HEK293 (cell line): ENCODE measurements at regions not wholly inside any gene's neighbourhood (a gene's known extent, or its start where the extent isn't known, plus 50 kb on each side); places are given as distances from the start of the nearest gene placed in this dataset.

Source experiments
- CTCF ChIA-PET: fragments of 350-600 bp; formaldehyde crosslinking; extraction: SDS; loops from one replicate; lab custom pipeline; 2021; ENCODE audit warnings: antibody characterized with exemption; lab: Yijun Ruan, JAX
- POLR2A ChIA-PET: fragments of 300-600 bp; formaldehyde crosslinking; extraction: SDS; loops from one replicate; lab custom pipeline; 2020; ENCODE audit warnings: antibody characterized with exemption, inconsistent platforms; lab: Yijun Ruan, JAX
- H3K27ac ChIP-seq: fragments of 200-500 bp; sonication (Bioruptor generic); 2 replicates; pipeline ENCODE4 v1.5.1; 2014; ENCODE audit warnings: low read depth, low read length, control low read depth, inconsistent platforms; ENCODE audit errors: extremely low read depth
- H3K36me3 ChIP-seq, 2 experiments: fragments of 200-500 bp in 1 of 2; sonication (Bioruptor generic) in 1 of 2; 1 replicate in 1 of 2; 2 replicates in 1 of 2; pipeline ENCODE4 v1.5.1; 2014 to 2017; ENCODE audit warnings: inconsistent platforms in 2 of 2, low read length in 2 of 2; ENCODE audit not compliant: control insufficient read depth in 2 of 2, insufficient read depth in 1 of 2
- H3K4me1 ChIP-seq: fragments of 200-500 bp; sonication (Bioruptor generic); 2 replicates; pipeline ENCODE4 v1.5.1; 2014; ENCODE audit warnings: mild to moderate bottlenecking, low read length, inconsistent platforms; ENCODE audit not compliant: control insufficient read depth, insufficient read depth
- H3K4me3 ChIP-seq: 2 replicates; pipeline ENCODE4 v1.5.1; 2011; ENCODE audit warnings: low read depth, mild to moderate bottlenecking, control low read depth, low read length, moderate library complexity
- H3K9me3 ChIP-seq: fragments of 200-500 bp; sonication (Bioruptor generic); 2 replicates; pipeline ENCODE4 v1.5.1; 2014; ENCODE audit warnings: low read depth, low read length, inconsistent platforms; ENCODE audit not compliant: control insufficient read depth, insufficient read depth
- GLI4 ChIP-seq: fragments of 450-650 bp; formaldehyde crosslinking; IDR thresholded peaks from 2 replicates; pipeline ENCODE4 v1.5.1; 2016; ENCODE audit warnings: missing biosample characterization, missing genetic modification characterization
- HOXA7 ChIP-seq: sonication (generic); formaldehyde crosslinking; IDR thresholded peaks from 2 replicates; pipeline ENCODE4 v1.8.1; 2022; ENCODE audit warnings: missing genetic modification reagents, borderline replicate concordance
- MEIS1 ChIP-seq: sonication (generic); formaldehyde crosslinking; IDR thresholded peaks from 2 replicates; pipeline ENCODE4 v1.8.1; 2022; ENCODE audit warnings: missing genetic modification reagents, mild to moderate bottlenecking, borderline replicate concordance
- MZF1 ChIP-seq: fragments of 450-650 bp; formaldehyde crosslinking; IDR thresholded peaks from 2 replicates; pipeline ENCODE4 v1.5.1; 2017; ENCODE audit warnings: missing biosample characterization, missing genetic modification characterization, borderline replicate concordance
- RBAK ChIP-seq: fragments of 450-650 bp; formaldehyde crosslinking; IDR thresholded peaks from 2 replicates; pipeline ENCODE4 v1.5.1; 2016; ENCODE audit warnings: missing biosample characterization, missing genetic modification characterization
- SP7 ChIP-seq: fragments of 450-650 bp; formaldehyde crosslinking; IDR thresholded peaks from 2 replicates; pipeline ENCODE4 v1.5.1; 2016; ENCODE audit warnings: missing biosample characterization, missing genetic modification characterization
- YY2 ChIP-seq: fragments of 450-650 bp; formaldehyde crosslinking; IDR thresholded peaks from 2 replicates; pipeline ENCODE4 v1.5.1; 2016; ENCODE audit warnings: missing biosample characterization, missing genetic modification characterization
- ZBTB1 ChIP-seq: fragments of 450-650 bp; formaldehyde crosslinking; IDR thresholded peaks from 2 replicates; pipeline ENCODE4 v1.5.1; 2016; ENCODE audit warnings: missing biosample characterization, missing genetic modification characterization
- ZBTB17 ChIP-seq: fragments of 450-650 bp; formaldehyde crosslinking; IDR thresholded peaks from 2 replicates; pipeline ENCODE4 v1.5.1; 2016; ENCODE audit warnings: missing biosample characterization, missing genetic modification characterization
- ZBTB8A ChIP-seq: fragments of 450-650 bp; formaldehyde crosslinking; IDR thresholded peaks from 2 replicates; pipeline ENCODE4 v1.5.1; 2016; ENCODE audit warnings: missing biosample characterization, missing genetic modification characterization
- ZFP3 ChIP-seq: fragments of 450-650 bp; formaldehyde crosslinking; IDR thresholded peaks from 2 replicates; pipeline ENCODE4 v1.5.1; 2016; ENCODE audit warnings: low read depth, missing biosample characterization, missing genetic modification characterization
- ZFP69B ChIP-seq: fragments of 450-650 bp; formaldehyde crosslinking; IDR thresholded peaks from 2 replicates; pipeline ENCODE4 v1.5.1; 2016; ENCODE audit warnings: missing biosample characterization, missing genetic modification characterization
- ZNF202 ChIP-seq: fragments of 450-650 bp; formaldehyde crosslinking; IDR thresholded peaks from 2 replicates; pipeline ENCODE4 v1.5.1; 2016; ENCODE audit warnings: missing biosample characterization, missing genetic modification characterization, borderline replicate concordance
- ZNF248 ChIP-seq: fragments of 450-650 bp; formaldehyde crosslinking; IDR thresholded peaks from 2 replicates; pipeline ENCODE4 v1.5.1; 2017; ENCODE audit warnings: missing biosample characterization, missing genetic modification characterization
- ZNF274 ChIP-seq, 2 experiments: fragments of 200-500 bp in 1 of 2; fragments of 450-650 bp in 1 of 2; sonication (Bioruptor generic) in 1 of 2; formaldehyde crosslinking in 1 of 2; IDR thresholded peaks; 2 replicates each; pipeline versions ENCODE4 v1.5.1 to v1.6.1; 2014 to 2016; ENCODE audit warnings: borderline replicate concordance in 1 of 2, inconsistent platforms in 1 of 2, low read length in 1 of 2, missing biosample characterization in 1 of 2, missing genetic modification characterization in 1 of 2
- ZNF292 ChIP-seq: fragments of 450-650 bp; formaldehyde crosslinking; IDR thresholded peaks from 2 replicates; pipeline ENCODE4 v1.5.1; 2016; ENCODE audit warnings: low read depth, missing biosample characterization, missing genetic modification characterization, borderline replicate concordance
- ZNF394 ChIP-seq: fragments of 450-650 bp; formaldehyde crosslinking; IDR thresholded peaks from 2 replicates; pipeline ENCODE4 v1.5.1; 2016; ENCODE audit warnings: missing biosample characterization, missing genetic modification characterization, mild to moderate bottlenecking, moderate library complexity, borderline replicate concordance
- ZNF433 ChIP-seq: fragments of 450-650 bp; formaldehyde crosslinking; IDR thresholded peaks from 2 replicates; pipeline ENCODE4 v1.5.1; 2016; ENCODE audit warnings: missing biosample characterization, missing genetic modification characterization, low read depth
- ZNF529 ChIP-seq: fragments of 450-650 bp; formaldehyde crosslinking; IDR thresholded peaks from 2 replicates; pipeline ENCODE4 v1.5.1; 2017; ENCODE audit warnings: missing genetic modification characterization, missing biosample characterization; ENCODE audit not compliant: insufficient replicate concordance
- ZNF544 ChIP-seq: fragments of 450-650 bp; formaldehyde crosslinking; IDR thresholded peaks from 2 replicates; pipeline ENCODE4 v1.5.0; 2017; ENCODE audit warnings: missing biosample characterization, missing genetic modification characterization
- ZNF610 ChIP-seq: fragments of 450-650 bp; formaldehyde crosslinking; IDR thresholded peaks from 2 replicates; pipeline ENCODE4 v1.5.1; 2016; ENCODE audit warnings: missing biosample characterization, missing genetic modification characterization, borderline replicate concordance
- ZNF664 ChIP-seq: fragments of 450-650 bp; formaldehyde crosslinking; IDR thresholded peaks from 2 replicates; pipeline ENCODE4 v1.5.1; 2016; ENCODE audit warnings: missing biosample characterization, missing genetic modification characterization
- ZNF670 ChIP-seq: fragments of 450-650 bp; formaldehyde crosslinking; IDR thresholded peaks from 2 replicates; pipeline ENCODE4 v1.5.1; 2016; ENCODE audit warnings: missing biosample characterization, missing genetic modification characterization, low read depth
- ZNF768 ChIP-seq: fragments of 450-650 bp; formaldehyde crosslinking; IDR thresholded peaks from 2 replicates; pipeline ENCODE4 v1.5.1; 2018; ENCODE audit warnings: missing biosample characterization, mild to moderate bottlenecking, missing genetic modification characterization
- ZNF777 ChIP-seq: fragments of 450-650 bp; formaldehyde crosslinking; IDR thresholded peaks from 2 replicates; pipeline ENCODE4 v1.5.1; 2017; ENCODE audit warnings: missing biosample characterization, missing genetic modification characterization, borderline replicate concordance
- ZNF785 ChIP-seq: fragments of 450-650 bp; formaldehyde crosslinking; IDR thresholded peaks from 2 replicates; pipeline ENCODE4 v1.5.1; 2016; ENCODE audit warnings: missing biosample characterization, missing genetic modification characterization
- ZNF843 ChIP-seq: fragments of 450-650 bp; formaldehyde crosslinking; IDR thresholded peaks from 2 replicates; pipeline ENCODE4 v1.5.1; 2016; ENCODE audit warnings: missing biosample characterization, missing genetic modification characterization
- ZXDB ChIP-seq: fragments of 450-650 bp; formaldehyde crosslinking; IDR thresholded peaks from 2 replicates; pipeline ENCODE4 v1.5.1; 2016; ENCODE audit warnings: missing biosample characterization, missing genetic modification characterization
- TF ChIP-seq, protein P1 (sequence below): fragments of 450-650 bp; formaldehyde crosslinking; IDR thresholded peaks from 2 replicates; pipeline ENCODE4 v1.5.1; 2016; ENCODE audit warnings: missing biosample characterization, missing genetic modification characterization

DNA sequence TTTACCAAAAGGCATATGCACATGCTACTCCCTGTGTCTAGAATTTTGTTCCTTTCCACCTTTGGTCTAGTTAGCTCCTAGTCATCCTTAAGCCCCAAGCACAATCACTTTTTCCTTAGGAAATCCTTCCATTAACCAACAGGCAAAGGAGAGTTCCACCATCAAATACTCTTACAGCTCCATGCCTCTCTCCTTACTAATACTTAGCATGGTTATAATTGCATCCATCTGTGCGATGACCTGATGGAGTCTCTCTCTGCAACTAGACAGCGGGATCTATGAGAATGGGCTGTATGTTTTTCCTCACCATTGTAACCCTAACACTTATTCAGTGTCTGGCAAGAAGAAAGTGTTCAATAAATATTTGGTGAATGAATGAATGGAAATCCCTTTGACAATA lies 69.3 kb upstream of the SMAD3 start:
- Histone ChIP-seq H3K4me3 (no peak overlapping the region), H3K4me1 (no peaks in the 10 kb centered on the region), H3K27ac (no peak overlapping the region)
- ChIA-PET POLR2A (no interaction called here), CTCF (interaction anchor here (0.9 kb wide), 1 partner anchor 49 kb away, joined by 3 read pairs; no protein-coding TSS in a partner anchor)
- TF ChIP-seq ZNF785 (tag by site-specific recombination) (no peak), ZNF670 (tag by site-specific recombination) (no peak), MZF1 (no peak), SP7 (tag by site-specific recombination) (no peak), ZNF777 (tag by site-specific recombination) (no peak), ZXDB (tag by site-specific recombination) (no peak), ZNF768 (tag by site-specific recombination) (no peak), ZBTB1 (tag by site-specific recombination) (no peak), ZNF394 (no peak), ZNF664 (tag by site-specific recombination) (no peak), RBAK (tag by site-specific recombination) (no peak), ZNF248 (tag by site-specific recombination) (no peak)
- TF ChIP-seq, protein P1, sequence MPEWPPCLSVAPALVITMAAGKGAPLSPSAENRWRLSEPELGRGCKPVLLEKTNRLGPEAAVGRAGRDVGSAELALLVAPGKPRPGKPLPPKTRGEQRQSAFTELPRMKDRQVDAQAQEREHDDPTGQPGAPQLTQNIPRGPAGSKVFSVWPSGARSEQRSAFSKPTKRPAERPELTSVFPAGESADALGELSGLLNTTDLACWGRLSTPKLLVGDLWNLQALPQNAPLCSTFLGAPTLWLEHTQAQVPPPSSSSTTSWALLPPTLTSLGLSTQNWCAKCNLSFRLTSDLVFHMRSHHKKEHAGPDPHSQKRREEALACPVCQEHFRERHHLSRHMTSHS (tag by site-specific recombination): no peak
- TF ChIP-seq, all 188 proteins: peak for 0
- Histone ChIP-seq H3K9me3 (no peaks in the 10 kb centered on the region), H3K36me3 (no peaks in the 10 kb centered on the region)

DNA sequence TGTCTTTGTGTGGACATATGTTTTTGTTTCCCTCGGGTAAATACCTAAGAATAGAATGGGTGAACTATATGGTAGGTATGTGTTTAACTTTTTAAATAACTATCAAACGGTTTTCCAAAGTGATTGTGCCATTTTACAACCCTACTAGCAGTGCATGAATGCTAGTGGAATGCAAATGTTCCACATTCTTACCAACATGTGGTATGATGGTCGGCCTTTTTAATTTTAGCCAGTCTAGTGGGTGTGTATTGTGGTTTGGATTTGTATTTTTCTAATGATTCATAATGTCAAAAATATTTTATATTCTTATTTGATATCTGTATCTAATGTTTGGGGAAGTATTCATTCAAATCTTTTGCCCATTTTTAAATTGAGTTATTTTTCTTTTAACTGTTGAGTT lies 68.2 kb upstream of the SMAD3 start:
- Histone ChIP-seq H3K4me1 (no peaks in the 10 kb centered on the region), H3K4me3 (no peak overlapping the region), H3K9me3 (no peaks in the 10 kb centered on the region), H3K36me3 (no peaks in the 10 kb centered on the region), H3K27ac (no peak overlapping the region)
- ChIA-PET POLR2A (no interaction called here), CTCF (interaction anchor here (0.6 kb wide), 1 partner anchor 275 kb away, joined by 4 read pairs; no protein-coding TSS in a partner anchor)
- no peak for TF ChIP-seq ZNF610 (tag by site-specific recombination)
- no peak for TF ChIP-seq ZBTB17 (tag by site-specific recombination)
- TF ChIP-seq ZNF529: no peak
- no peak for TF ChIP-seq ZNF433
- no peak for TF ChIP-seq ZBTB8A (tag by site-specific recombination)
- no peak for TF ChIP-seq GLI4 (tag by site-specific recombination)
- TF ChIP-seq ZNF274 (IDR thresholded peaks at IDR 0.05; ENCODE audit: low read length): no peak
- no peak for TF ChIP-seq ZNF274 (tag by site-specific recombination; IDR thresholded peaks at IDR 0.05; ENCODE audit: borderline replicate concordance)
- TF ChIP-seq YY2: no peak
- no peak for TF ChIP-seq ZNF544
- TF ChIP-seq ZNF768 (tag by site-specific recombination): no peak
- no peak for TF ChIP-seq ZFP3 (tag by site-specific recombination)
- no peak for TF ChIP-seq MEIS1 (CRISPR knock-in tag)
- no peak for TF ChIP-seq ZFP69B (tag by site-specific recombination)
- no peak for TF ChIP-seq ZNF292
- no peak for TF ChIP-seq HOXA7 (CRISPR knock-in tag)
- no peak for TF ChIP-seq ZNF843 (tag by site-specific recombination)
- no peak for TF ChIP-seq ZNF202
